Gastroesophageal sphincter (tissue), 3 donors: ENCODE measurements at regions not wholly inside any gene's neighbourhood (a gene's known extent, or its start where the extent isn't known, plus 50 kb on each side); places are given as distances from the start of the nearest gene placed in this dataset.

Source experiments
- EP300 ChIP-seq: sonication (generic); formaldehyde crosslinking; IDR thresholded peaks from one replicate; pipeline ENCODE4 v1.6.1; 2017; ENCODE audit warnings: antibody characterized with exemption, mild to moderate bottlenecking
- TF ChIP-seq, protein P1 (sequence below), 4 experiments: fragments of 200-600 bp in 2 of 4; fragments of 450-650 bp in 2 of 4; sonication (generic) in 1 of 4; IDR thresholded peaks; one replicate each; pipeline ENCODE4 v1.5.1; 2017 to 2019; ENCODE audit warnings: antibody characterized with exemption in 4 of 4, mild to moderate bottlenecking in 2 of 4, moderate library complexity in 2 of 4

DNA sequence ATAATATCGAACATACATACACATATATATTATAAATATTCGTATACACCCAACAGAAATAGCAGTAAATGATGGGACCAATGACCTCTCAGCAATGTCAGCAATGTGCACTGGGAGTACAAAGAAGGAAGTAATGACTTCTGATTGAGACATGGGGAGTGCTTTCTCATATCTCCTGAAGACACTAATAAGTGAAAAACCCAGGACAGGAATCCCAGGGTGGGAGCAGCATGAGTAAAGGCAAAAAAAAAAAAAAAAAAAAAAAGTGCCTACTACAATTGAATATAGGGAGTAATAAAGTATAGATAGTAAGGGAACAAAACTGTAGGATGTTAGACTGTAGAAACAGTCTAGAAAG, 491.3 kb downstream of the IRS1 start:
- no peak for TF ChIP-seq EP300
- TF ChIP-seq, protein P1, sequence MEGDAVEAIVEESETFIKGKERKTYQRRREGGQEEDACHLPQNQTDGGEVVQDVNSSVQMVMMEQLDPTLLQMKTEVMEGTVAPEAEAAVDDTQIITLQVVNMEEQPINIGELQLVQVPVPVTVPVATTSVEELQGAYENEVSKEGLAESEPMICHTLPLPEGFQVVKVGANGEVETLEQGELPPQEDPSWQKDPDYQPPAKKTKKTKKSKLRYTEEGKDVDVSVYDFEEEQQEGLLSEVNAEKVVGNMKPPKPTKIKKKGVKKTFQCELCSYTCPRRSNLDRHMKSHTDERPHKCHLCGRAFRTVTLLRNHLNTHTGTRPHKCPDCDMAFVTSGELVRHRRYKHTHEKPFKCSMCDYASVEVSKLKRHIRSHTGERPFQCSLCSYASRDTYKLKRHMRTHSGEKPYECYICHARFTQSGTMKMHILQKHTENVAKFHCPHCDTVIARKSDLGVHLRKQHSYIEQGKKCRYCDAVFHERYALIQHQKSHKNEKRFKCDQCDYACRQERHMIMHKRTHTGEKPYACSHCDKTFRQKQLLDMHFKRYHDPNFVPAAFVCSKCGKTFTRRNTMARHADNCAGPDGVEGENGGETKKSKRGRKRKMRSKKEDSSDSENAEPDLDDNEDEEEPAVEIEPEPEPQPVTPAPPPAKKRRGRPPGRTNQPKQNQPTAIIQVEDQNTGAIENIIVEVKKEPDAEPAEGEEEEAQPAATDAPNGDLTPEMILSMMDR (IDR thresholded peaks at IDR 0.05): no peak
